ENCODE measurements at regions not wholly inside any gene's neighbourhood (a gene's known extent, or its start where the extent isn't known, plus 50 kb on each side); places are given as distances from the start of the nearest gene placed in this dataset.

- no peaks in the 10 kb centered on the region for H3K79me2 ChIP-seq (ENCODE audit: insufficient read depth, low read length)
- H3K27ac Mint-ChIP-seq, result no peak overlapping the region
- no peaks in the 10 kb centered on the region for H3K27me3 ChIP-seq (ENCODE audit: control insufficient read depth in 2 of 2, insufficient read depth in 2 of 2, low read length in 2 of 2)
- no peaks in the 10 kb centered on the region for H3K36me3 ChIP-seq (replicated peaks in 1 of 2; ENCODE audit: control insufficient read depth in 1 of 2, insufficient read depth in 2 of 2, low read length in 2 of 2)
- no peak overlapping the region for H3K4me3 ChIP-seq (replicated peaks in 1 of 3; ENCODE audit: low read depth in 2 of 3, low read length in 3 of 3)
- H3K9me3 ChIP-seq (replicated peaks in 1 of 2; ENCODE audit: control insufficient read depth in 1 of 2, insufficient read depth in 1 of 2, low read length in 2 of 2), result no peaks in the 10 kb centered on the region
- no peak overlapping the region for H2AFZ ChIP-seq (ENCODE audit: insufficient read depth, low read depth, low read length, poor library complexity, severe bottlenecking)
- peaks cover 0 to 4% (median 0%) of the 10 kb centered on the region in 7 donors for H3K9me3 Mint-ChIP-seq
- no peak overlapping the region for H3K4me2 ChIP-seq (replicated peaks; ENCODE audit: extremely low read depth, low read length, poor library complexity, severe bottlenecking)
- 100% methylated on average over 1 of the region's 3 CpGs for WGBS (ENCODE audit: insufficient coverage)
- no peaks in the 10 kb centered on the region for H3K4me1 Mint-ChIP-seq
- H3K9ac ChIP-seq (ENCODE audit: insufficient read depth, low read length, poor library complexity, severe bottlenecking), result no peak overlapping the region
- H3K27ac ChIP-seq (ENCODE audit: low read depth in 1 of 2, low read length in 2 of 2), result no peak overlapping the region
- H3K36me3 Mint-ChIP-seq, result no peaks in the 10 kb centered on the region
- TF ChIP-seq, protein P1, sequence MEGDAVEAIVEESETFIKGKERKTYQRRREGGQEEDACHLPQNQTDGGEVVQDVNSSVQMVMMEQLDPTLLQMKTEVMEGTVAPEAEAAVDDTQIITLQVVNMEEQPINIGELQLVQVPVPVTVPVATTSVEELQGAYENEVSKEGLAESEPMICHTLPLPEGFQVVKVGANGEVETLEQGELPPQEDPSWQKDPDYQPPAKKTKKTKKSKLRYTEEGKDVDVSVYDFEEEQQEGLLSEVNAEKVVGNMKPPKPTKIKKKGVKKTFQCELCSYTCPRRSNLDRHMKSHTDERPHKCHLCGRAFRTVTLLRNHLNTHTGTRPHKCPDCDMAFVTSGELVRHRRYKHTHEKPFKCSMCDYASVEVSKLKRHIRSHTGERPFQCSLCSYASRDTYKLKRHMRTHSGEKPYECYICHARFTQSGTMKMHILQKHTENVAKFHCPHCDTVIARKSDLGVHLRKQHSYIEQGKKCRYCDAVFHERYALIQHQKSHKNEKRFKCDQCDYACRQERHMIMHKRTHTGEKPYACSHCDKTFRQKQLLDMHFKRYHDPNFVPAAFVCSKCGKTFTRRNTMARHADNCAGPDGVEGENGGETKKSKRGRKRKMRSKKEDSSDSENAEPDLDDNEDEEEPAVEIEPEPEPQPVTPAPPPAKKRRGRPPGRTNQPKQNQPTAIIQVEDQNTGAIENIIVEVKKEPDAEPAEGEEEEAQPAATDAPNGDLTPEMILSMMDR (IDR thresholded peaks at IDR 0.05), result no peak
- H3K4me3 Mint-ChIP-seq, result no peak overlapping the region
- H3K4me1 ChIP-seq (ENCODE audit: control insufficient read depth in 1 of 2, insufficient read depth in 2 of 2, low read length in 2 of 2), result no peaks in the 10 kb centered on the region
- H3K27me3 Mint-ChIP-seq (ENCODE audit: low read depth in 3 of 3), result peaks cover 0 to 2% (median 1%) of the 10 kb centered on the region in 3 donors
- intact Hi-C loops (cut with micrococcal nuclease), result no loop called here
- no peaks in the 10 kb centered on the region for H4K20me1 ChIP-seq (ENCODE audit: insufficient read depth, low read length)
- DNase-seq, result no peak
Measured at GRCh38 chr21:35575280-35575915, 484.9 kb downstream of the SETD4 start.

GRCh38 chr21:35573472-35574374 is 486.6 kb downstream of the SETD4 start:
- Histone ChIP-seq H3K4me2 (replicated peaks; ENCODE audit: extremely low read depth, low read length, poor library complexity, severe bottlenecking) (no peak overlapping the region), H2AFZ (ENCODE audit: insufficient read depth, low read depth, low read length, poor library complexity, severe bottlenecking) (no peak overlapping the region), H3K9ac (ENCODE audit: insufficient read depth, low read length, poor library complexity, severe bottlenecking) (no peak overlapping the region), H3K4me1 (ENCODE audit: control insufficient read depth in 1 of 2, insufficient read depth in 2 of 2, low read length in 2 of 2) (no peaks in the 10 kb centered on the region), H3K9me3 (replicated peaks in 1 of 2; ENCODE audit: control insufficient read depth in 1 of 2, insufficient read depth in 1 of 2, low read length in 2 of 2) (peaks cover 0 to under 1% of the 10 kb centered on the region in 2 donors), H3K4me3 (replicated peaks in 1 of 3; ENCODE audit: low read depth in 2 of 3, low read length in 3 of 3) (no peak overlapping the region), H3K79me2 (ENCODE audit: insufficient read depth, low read length) (no peaks in the 10 kb centered on the region), H4K20me1 (ENCODE audit: insufficient read depth, low read length) (no peaks in the 10 kb centered on the region), H3K36me3 (replicated peaks in 1 of 2; ENCODE audit: control insufficient read depth in 1 of 2, insufficient read depth in 2 of 2, low read length in 2 of 2) (no peaks in the 10 kb centered on the region), H3K27ac (ENCODE audit: low read depth in 1 of 2, low read length in 2 of 2) (no peak overlapping the region), H3K27me3 (ENCODE audit: control insufficient read depth in 2 of 2, insufficient read depth in 2 of 2, low read length in 2 of 2) (no peaks in the 10 kb centered on the region)
- 93% methylated on average over 4 of the region's 6 CpGs for WGBS (ENCODE audit: insufficient coverage)
- TF ChIP-seq, protein P1 (IDR thresholded peaks at IDR 0.05), result no peak
- H3K36me3 Mint-ChIP-seq, result no peaks in the 10 kb centered on the region
- peaks cover 3 to 6% (median 5%) of the 10 kb centered on the region in 7 donors for H3K9me3 Mint-ChIP-seq
- no peak for DNase-seq
- no peak overlapping the region for H3K27ac Mint-ChIP-seq
- H3K27me3 Mint-ChIP-seq (ENCODE audit: low read depth in 3 of 3), result peaks cover 0 to 2% (median 0%) of the 10 kb centered on the region in 3 donors
- intact Hi-C loops (cut with micrococcal nuclease), result no loop called here
- H3K4me3 Mint-ChIP-seq, result no peak overlapping the region
- no peaks in the 10 kb centered on the region for H3K4me1 Mint-ChIP-seq

Data from CD14-positive monocyte (primary cell).